IMR-90 (cell line): ENCODE measurements at regions not wholly inside any gene's neighbourhood (a gene's known extent, or its start where the extent isn't known, plus 50 kb on each side); places are given as distances from the start of the nearest gene placed in this dataset.

Experiments
- ATAC-seq: fragments of 200-7000 bp; cut with Tn5 transposase; 2 replicates; pipeline ENCODE4 v1.9.1; 2020; ENCODE audit warnings: low read depth, mild to moderate bottlenecking, moderate library complexity
- BruUV-seq: library from RNA; stranded (reverse); fragments of 400-500 nt; replicated peaks from 2 replicates; lab custom pipeline; 2021; lab: Mats Ljungman, UMichigan
- CTCF ChIA-PET: fragments of 300-600 bp; formaldehyde crosslinking; extraction: SDS; loops from one replicate; lab custom pipeline; 2021; ENCODE audit warnings: antibody characterized with exemption; lab: Yijun Ruan, JAX
- POLR2A ChIA-PET: fragments of 300-600 bp; sonication (Branson Sonifier 250); formaldehyde crosslinking; loops from one replicate; lab custom pipeline; 2022; ENCODE audit warnings: antibody characterized with exemption; ENCODE audit not compliant: unreplicated experiment; lab: Charles Lee
- DNase-seq: peaks from one replicate; pipeline ENCODE4 v3.0.0; 2013
- H2AFZ ChIP-seq: replicated peaks from 2 replicates; pipeline ENCODE3; 2013; ENCODE audit warnings: low read length, mild to moderate bottlenecking; ENCODE audit not compliant: poor library complexity
- H2AK5ac ChIP-seq: 2 replicates; pipeline ENCODE4 v1.6.1; 2013; ENCODE audit warnings: low read depth, low read length, inconsistent platforms
- H2AK9ac ChIP-seq: replicated peaks from 2 replicates; pipeline ENCODE3; 2013; ENCODE audit warnings: mild to moderate bottlenecking, low read depth, low read length, moderate library complexity; ENCODE audit not compliant: poor library complexity
- H2BK120ac ChIP-seq: 2 replicates; pipeline ENCODE4 v1.6.1; 2013; ENCODE audit warnings: low read depth, low read length, inconsistent platforms
- H2BK15ac ChIP-seq: 3 replicates; pipeline ENCODE4 v1.6.1; 2013; ENCODE audit warnings: low read depth, low read length, inconsistent platforms
- H2BK20ac ChIP-seq: 2 replicates; pipeline ENCODE4 v1.6.1; 2013; ENCODE audit warnings: low read depth, mild to moderate bottlenecking, inconsistent platforms, low read length, moderate library complexity
- H2BK5ac ChIP-seq: 2 replicates; pipeline ENCODE4 v1.6.1; 2013; ENCODE audit warnings: mild to moderate bottlenecking, low read depth, low read length, inconsistent platforms; ENCODE audit not compliant: poor library complexity, severe bottlenecking
- H3K14ac ChIP-seq: replicated peaks from 2 replicates; pipeline ENCODE4 v1.6.1; 2013; ENCODE audit warnings: low read depth, low read length, inconsistent platforms
- H3K18ac ChIP-seq: 2 replicates; pipeline ENCODE4 v1.6.1; 2013; ENCODE audit warnings: low read depth, low read length, control low read depth
- H3K23ac ChIP-seq: 2 replicates; pipeline ENCODE4 v1.6.1; 2013; ENCODE audit warnings: low read depth, low read length, inconsistent platforms
- H3K27ac ChIP-seq: 2 replicates; pipeline ENCODE4 v1.5.1; 2013; ENCODE audit warnings: mild to moderate bottlenecking, control low read depth, low read length; ENCODE audit not compliant: insufficient read depth
- H3K27me3 ChIP-seq: 2 replicates; pipeline ENCODE4 v1.6.1; 2013; ENCODE audit warnings: low read length; ENCODE audit not compliant: control insufficient read depth, insufficient read depth
- H3K36me3 ChIP-seq: 2 replicates; pipeline ENCODE4 v1.6.1; 2013; ENCODE audit warnings: low read length, mixed read lengths; ENCODE audit not compliant: control insufficient read depth, insufficient read depth
- H3K4ac ChIP-seq: 2 replicates; pipeline ENCODE4 v1.6.1; 2013; ENCODE audit warnings: low read depth, low read length, inconsistent platforms
- H3K4me1 ChIP-seq: 2 replicates; pipeline ENCODE4 v1.6.1; 2013; ENCODE audit warnings: low read length, mixed read lengths; ENCODE audit not compliant: control insufficient read depth, insufficient read depth
- H3K4me2 ChIP-seq: 2 replicates; pipeline ENCODE4 v1.6.1; 2013; ENCODE audit warnings: low read depth, mild to moderate bottlenecking, control low read depth, low read length, moderate library complexity
- H3K4me3 ChIP-seq: 2 replicates; pipeline ENCODE4 v1.5.1; 2013; ENCODE audit warnings: low read depth, mild to moderate bottlenecking, control low read depth, low read length, moderate library complexity; ENCODE audit not compliant: insufficient read depth
- H3K56ac ChIP-seq: 2 replicates; pipeline ENCODE4 v1.6.1; 2013; ENCODE audit warnings: low read length, inconsistent platforms; ENCODE audit not compliant: insufficient read depth; ENCODE audit errors: extremely low read depth
- H3K79me1 ChIP-seq, 2 experiments: 2 replicates each; pipeline ENCODE4 v1.6.1; 2013; ENCODE audit warnings: low read length in 2 of 2, inconsistent platforms in 1 of 2, low read depth in 1 of 2
- H3K9ac ChIP-seq: 2 replicates; pipeline ENCODE4 v1.6.1; 2013; ENCODE audit warnings: low read depth, low read length, control low read depth
- H3K9me1 ChIP-seq: 2 replicates; pipeline ENCODE4 v1.6.1; 2013; ENCODE audit warnings: low read length, inconsistent platforms; ENCODE audit not compliant: insufficient read depth
- H3K9me3 ChIP-seq: 2 replicates; pipeline ENCODE4 v1.6.1; 2013; ENCODE audit warnings: low read length; ENCODE audit not compliant: control insufficient read depth, insufficient read depth
- H4K20me1 ChIP-seq: 2 replicates; pipeline ENCODE4 v1.6.1; 2013; ENCODE audit warnings: low read length, inconsistent platforms; ENCODE audit not compliant: insufficient read depth
- H4K5ac ChIP-seq: 2 replicates; pipeline ENCODE4 v1.6.1; 2013; ENCODE audit warnings: mild to moderate bottlenecking, low read depth, low read length, control low read depth
- H4K8ac ChIP-seq, 2 experiments: 2 replicates each; pipeline ENCODE4 v1.6.1; 2013; ENCODE audit warnings: low read depth in 2 of 2, low read length in 2 of 2, control low read depth in 1 of 2, inconsistent platforms in 1 of 2
- H4K91ac ChIP-seq: 2 replicates; pipeline ENCODE4 v1.6.1; 2013; ENCODE audit warnings: low read depth, low read length, inconsistent platforms; ENCODE audit not compliant: insufficient read depth
- BHLHE40 ChIP-seq: fragments of 150-350 bp; IDR thresholded peaks from 2 replicates; pipeline ENCODE4 v1.6.1; 2016; ENCODE audit warnings: mild to moderate bottlenecking, low read depth, low read length
- CEBPB ChIP-seq: IDR thresholded peaks from 2 replicates; pipeline ENCODE4 v1.6.1; 2012; ENCODE audit warnings: low read depth, low read length, improper control_type of control experiment
- CHD1 ChIP-seq: IDR thresholded peaks from 2 replicates; pipeline ENCODE4 v1.6.1; 2012; ENCODE audit warnings: low read depth, low read length, improper control_type of control experiment
- ELK1 ChIP-seq: fragments of 150-350 bp; IDR thresholded peaks from 2 replicates; pipeline ENCODE4 v1.6.1; 2016; ENCODE audit warnings: low read depth, mild to moderate bottlenecking, low read length, moderate library complexity, borderline replicate concordance
- FOS ChIP-seq: fragments of 150-350 bp; IDR thresholded peaks from 2 replicates; pipeline ENCODE4 v1.6.1; 2016; ENCODE audit warnings: low read depth, low read length
- MAFK ChIP-seq: IDR thresholded peaks from 2 replicates; pipeline ENCODE4 v1.6.1; 2012; ENCODE audit warnings: low read depth, low read length, improper control_type of control experiment
- MAZ ChIP-seq: IDR thresholded peaks from 2 replicates; pipeline ENCODE4 v1.6.1; 2012; ENCODE audit warnings: low read depth, mild to moderate bottlenecking, low read length, improper control_type of control experiment, moderate library complexity, borderline replicate concordance
- MXI1 ChIP-seq: IDR thresholded peaks from 2 replicates; pipeline ENCODE4 v1.6.1; 2012; ENCODE audit warnings: low read depth, mild to moderate bottlenecking, low read length, moderate library complexity, borderline replicate concordance
- NFE2L2 ChIP-seq: fragments of 150-350 bp; IDR thresholded peaks from 2 replicates; pipeline ENCODE4 v1.6.1; 2016; ENCODE audit warnings: low read depth, mild to moderate bottlenecking, low read length
- POLR2A ChIP-seq: IDR thresholded peaks from 2 replicates; pipeline ENCODE4 v1.6.1; 2012; ENCODE audit warnings: mild to moderate bottlenecking, low read depth, low read length
- RAD21 ChIP-seq: IDR thresholded peaks from 2 replicates; pipeline ENCODE4 v1.6.1; 2012; ENCODE audit warnings: low read length, improper control_type of control experiment
- RCOR1 ChIP-seq: IDR thresholded peaks from 2 replicates; pipeline ENCODE4 v1.6.1; 2012; ENCODE audit warnings: mild to moderate bottlenecking, low read length, improper control_type of control experiment; ENCODE audit not compliant: insufficient replicate concordance
- RFX5 ChIP-seq: IDR thresholded peaks from 2 replicates; pipeline ENCODE4 v1.8.0; 2012; ENCODE audit warnings: low read depth, mild to moderate bottlenecking, low read length, moderate library complexity
- SMC3 ChIP-seq: fragments of 150-350 bp; IDR thresholded peaks from 2 replicates; pipeline ENCODE4 v1.6.1; 2016; ENCODE audit warnings: low read depth, mild to moderate bottlenecking, antibody characterized with exemption, low read length, moderate library complexity
- USF2 ChIP-seq: fragments of 150-350 bp; IDR thresholded peaks from 2 replicates; pipeline ENCODE4 v1.6.1; 2017; ENCODE audit warnings: mild to moderate bottlenecking, antibody characterized with exemption, low read length, low read depth
- dilution Hi-C: fragments of 300-500 bp; cut with HindIII; formaldehyde crosslinking; loops from one replicate; pipeline ENCODE4 v1.14.3; 2018; ENCODE audit warnings: low sequenced_read_pairs; ENCODE audit not compliant: unreplicated experiment
- in situ Hi-C: fragments of 300-500 bp; cut with MboI; formaldehyde crosslinking; loops from 3 replicates; pipeline ENCODE4 v1.14.3; 2019; ENCODE audit warnings: low sequenced_read_pairs, inconsistent platforms, mixed read lengths
- intact Hi-C: fragments of 100-400 bp; cut with micrococcal nuclease; formaldehyde crosslinking; loops from 2 replicates; pipeline ENCODE4 v1.10.0; 2022
- TF ChIP-seq, protein P1 (sequence below): conservative IDR thresholded peaks from 2 replicates; pipeline ENCODE4 v1.5.1; 2012; ENCODE audit warnings: mild to moderate bottlenecking, low read depth, low read length, improper control_type of control experiment

GRCh38 chr12:81843599-81843998, 84.4 kb upstream of the PPFIA2 start:
- dilution Hi-C loops: no loop called here
- Histone ChIP-seq H3K36me3 (no peaks in the 10 kb centered on the region), H4K5ac (no peak overlapping the region), H2AK5ac (no peak overlapping the region), H2BK20ac (no peak overlapping the region), H3K9ac (no peak overlapping the region), H2BK120ac (no peak overlapping the region), H3K9me1 (no peaks in the 10 kb centered on the region), H4K8ac (no peak overlapping the region), H2BK15ac (no peak overlapping the region), H4K20me1 (no peaks in the 10 kb centered on the region), H3K56ac (no peak overlapping the region), H3K27ac (no peak overlapping the region), H3K9me3 (no peaks in the 10 kb centered on the region), H3K14ac (no peak overlapping the region), H2AK9ac (no peak overlapping the region), H3K18ac (no peak overlapping the region), H3K4me3 (no peak overlapping the region), H3K4ac (no peak overlapping the region), H3K23ac (no peak overlapping the region), H3K4me2 (no peak overlapping the region), H4K91ac (no peak overlapping the region), H2BK5ac (no peak overlapping the region), H2AFZ (no peak overlapping the region), H3K27me3 (no peaks in the 10 kb centered on the region), H3K79me1 (no peaks in the 10 kb centered on the region), H3K4me1 (no peaks in the 10 kb centered on the region)
- in situ Hi-C loops: no loop called here
- TF ChIP-seq BHLHE40 (no peak), NFE2L2 (no peak), RFX5 (no peak), POLR2A (no peak), USF2 (no peak), MAFK (no peak), MAZ (no peak), RCOR1 (no peak), RAD21 (no peak), MXI1 (no peak), FOS (no peak), CEBPB (no peak), SMC3 (no peak), CHD1 (no peak), ELK1 (no peak)
- TF ChIP-seq, protein P1, sequence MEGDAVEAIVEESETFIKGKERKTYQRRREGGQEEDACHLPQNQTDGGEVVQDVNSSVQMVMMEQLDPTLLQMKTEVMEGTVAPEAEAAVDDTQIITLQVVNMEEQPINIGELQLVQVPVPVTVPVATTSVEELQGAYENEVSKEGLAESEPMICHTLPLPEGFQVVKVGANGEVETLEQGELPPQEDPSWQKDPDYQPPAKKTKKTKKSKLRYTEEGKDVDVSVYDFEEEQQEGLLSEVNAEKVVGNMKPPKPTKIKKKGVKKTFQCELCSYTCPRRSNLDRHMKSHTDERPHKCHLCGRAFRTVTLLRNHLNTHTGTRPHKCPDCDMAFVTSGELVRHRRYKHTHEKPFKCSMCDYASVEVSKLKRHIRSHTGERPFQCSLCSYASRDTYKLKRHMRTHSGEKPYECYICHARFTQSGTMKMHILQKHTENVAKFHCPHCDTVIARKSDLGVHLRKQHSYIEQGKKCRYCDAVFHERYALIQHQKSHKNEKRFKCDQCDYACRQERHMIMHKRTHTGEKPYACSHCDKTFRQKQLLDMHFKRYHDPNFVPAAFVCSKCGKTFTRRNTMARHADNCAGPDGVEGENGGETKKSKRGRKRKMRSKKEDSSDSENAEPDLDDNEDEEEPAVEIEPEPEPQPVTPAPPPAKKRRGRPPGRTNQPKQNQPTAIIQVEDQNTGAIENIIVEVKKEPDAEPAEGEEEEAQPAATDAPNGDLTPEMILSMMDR: no peak
- ATAC-seq (no peak), DNase-seq (no peak)
- intact Hi-C loops: no loop called here
- POLR2A ChIA-PET: no interaction called here
- BruUV-seq: no TSS peak
- CTCF ChIA-PET: no interaction called here
